ENCODE measurements at regions not wholly inside any gene's neighbourhood (a gene's known extent, or its start where the extent isn't known, plus 50 kb on each side); places are given as distances from the start of the nearest gene placed in this dataset.

DNA sequence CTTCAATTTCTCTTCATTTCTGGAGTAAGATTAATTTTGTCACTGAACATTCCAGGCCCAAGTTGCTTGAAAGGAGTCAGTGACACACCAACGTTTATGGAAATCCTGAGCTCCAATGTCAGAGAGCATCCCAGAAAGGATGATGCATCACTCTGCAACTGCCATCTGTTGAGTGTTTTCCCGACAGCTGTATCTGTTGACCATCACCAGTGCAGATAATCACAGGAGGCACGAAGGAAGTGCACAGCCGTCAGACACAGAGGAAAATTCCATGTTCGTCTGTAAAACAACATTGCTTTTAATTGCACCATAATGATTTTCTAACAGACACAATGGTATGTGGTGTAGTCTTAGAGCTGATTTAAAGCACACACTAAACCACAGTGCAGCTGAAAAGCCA lies 376.7 kb upstream of the ADGRL2 start:
- Mint-ChIP-seq H3K9me3 (peaks cover 6% of the 10 kb centered on the region), H3K27ac (no peak overlapping the region), H3K4me3 (no peak overlapping the region), H3K4me1 (ENCODE audit: low read depth) (no peaks in the 10 kb centered on the region), H3K36me3 (ENCODE audit: low read depth) (no peaks in the 10 kb centered on the region), H3K27me3 (no peaks in the 10 kb centered on the region)
- intact Hi-C loops (cut with micrococcal nuclease) = no loop called here

DNA sequence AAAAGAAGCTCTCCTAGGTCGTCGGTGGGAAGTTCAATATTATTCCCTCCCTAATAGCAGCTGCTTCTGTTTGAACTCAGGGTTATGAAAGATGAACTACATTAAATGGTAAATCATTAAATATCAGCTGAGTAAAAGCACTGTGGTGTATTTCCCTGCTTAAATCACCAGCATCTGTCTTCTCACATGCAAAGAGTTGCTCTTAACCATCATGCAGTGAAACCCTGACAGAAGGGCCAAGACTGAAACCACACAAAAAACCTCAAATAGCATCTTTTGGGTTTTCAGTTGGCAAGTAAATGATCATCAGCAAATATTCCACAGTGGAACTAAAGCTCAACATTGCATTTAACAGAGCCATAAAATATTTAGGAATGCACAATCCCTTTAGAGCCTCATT lies 380.0 kb upstream of the ADGRL2 start:
- intact Hi-C loops (cut with micrococcal nuclease) = no loop called here
- Mint-ChIP-seq H3K9me3 (no peaks in the 10 kb centered on the region), H3K36me3 (ENCODE audit: low read depth) (no peaks in the 10 kb centered on the region), H3K27ac (no peak overlapping the region), H3K4me1 (ENCODE audit: low read depth) (no peaks in the 10 kb centered on the region), H3K4me3 (no peak overlapping the region), H3K27me3 (no peaks in the 10 kb centered on the region)

DNA sequence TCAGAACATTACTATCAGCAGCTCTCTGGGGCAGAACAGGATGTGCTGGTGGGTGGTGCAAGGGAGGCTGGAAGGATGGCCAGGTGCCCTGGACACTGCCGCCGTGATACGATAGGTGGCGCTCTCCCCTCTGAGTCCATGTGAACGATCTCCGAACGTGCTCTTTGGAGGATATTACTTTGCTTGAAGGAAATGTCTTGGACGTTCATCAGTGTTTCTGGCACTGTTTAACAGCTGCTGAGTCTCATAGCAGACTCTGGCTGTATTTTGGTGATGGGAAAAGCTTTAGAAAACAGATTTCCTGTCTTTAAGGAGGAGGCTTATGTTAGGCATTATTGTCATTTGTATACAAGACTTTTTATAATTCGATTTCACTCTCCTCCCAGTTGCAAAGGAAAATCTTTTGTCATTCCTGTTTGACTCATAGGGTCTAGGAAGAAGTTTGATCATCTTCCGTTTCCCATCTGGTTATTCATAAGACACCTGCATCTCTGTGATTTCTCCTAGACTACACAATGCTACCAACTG lies 386.2 kb upstream of the ADGRL2 start:
- Mint-ChIP-seq H3K36me3 (ENCODE audit: low read depth) (no peaks in the 10 kb centered on the region), H3K27ac (no peak overlapping the region), H3K9me3 (no peaks in the 10 kb centered on the region), H3K4me3 (no peak overlapping the region), H3K4me1 (ENCODE audit: low read depth) (no peaks in the 10 kb centered on the region), H3K27me3 (no peaks in the 10 kb centered on the region)
- intact Hi-C loops (cut with micrococcal nuclease) = no loop called here

DNA sequence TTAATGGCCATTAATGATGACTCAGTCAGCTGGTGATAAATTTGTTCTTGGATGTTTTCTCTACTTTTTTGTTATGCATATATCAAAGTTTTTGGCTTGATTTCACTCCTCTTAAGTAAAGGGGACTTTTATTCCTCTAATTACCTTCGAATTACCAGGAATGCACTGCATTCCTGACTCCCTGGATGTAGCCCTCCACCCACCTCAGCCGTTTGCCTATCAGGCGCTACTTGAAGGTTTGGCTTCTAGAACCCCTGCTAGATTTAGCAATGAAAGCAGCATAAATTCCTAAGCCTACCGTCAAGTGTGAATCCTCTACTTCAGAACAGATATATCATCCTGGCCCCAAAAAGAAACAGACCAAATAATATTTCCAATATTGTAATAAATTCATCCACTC lies 387.8 kb upstream of the ADGRL2 start:
- H3K36me3 Mint-ChIP-seq (ENCODE audit: low read depth) = no peaks in the 10 kb centered on the region

DNA sequence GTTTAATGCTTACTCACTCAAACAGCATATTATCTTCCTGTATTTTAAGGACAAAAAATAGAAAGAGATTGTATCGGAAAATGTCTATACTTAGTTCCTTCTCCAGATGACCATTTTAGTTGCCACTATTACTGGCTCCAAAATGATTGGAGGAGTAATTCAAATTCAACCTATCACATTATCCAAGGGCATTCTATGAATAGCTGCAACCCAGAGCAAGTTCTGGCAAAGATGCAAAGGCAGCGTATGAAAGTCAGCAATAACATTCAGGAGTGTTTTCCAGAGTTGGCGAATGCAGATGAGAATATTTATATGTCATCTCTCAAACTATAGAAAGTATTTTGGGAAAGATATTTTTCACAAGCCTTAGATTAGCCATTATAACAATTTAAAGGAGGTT lies 389.8 kb upstream of the ADGRL2 start:
- H3K4me1 Mint-ChIP-seq (ENCODE audit: low read depth) = peaks cover 7% of the 10 kb centered on the region
- no peaks in the 10 kb centered on the region for H3K9me3 Mint-ChIP-seq
- no peaks in the 10 kb centered on the region for H3K27me3 Mint-ChIP-seq
- H3K4me3 Mint-ChIP-seq = no peak overlapping the region
- intact Hi-C loops (cut with micrococcal nuclease) = no loop called here
- no peaks in the 10 kb centered on the region for H3K36me3 Mint-ChIP-seq (ENCODE audit: low read depth)
- no peak overlapping the region for H3K27ac Mint-ChIP-seq

More for the DNA sequence above, 387.8 kb upstream of the ADGRL2 start:
- Mint-ChIP-seq H3K9me3 (no peaks in the 10 kb centered on the region), H3K27ac (no peak overlapping the region), H3K4me1 (ENCODE audit: low read depth) (no peaks in the 10 kb centered on the region), H3K27me3 (no peaks in the 10 kb centered on the region), H3K4me3 (no peak overlapping the region)
- intact Hi-C loops (cut with micrococcal nuclease) = no loop called here

DNA sequence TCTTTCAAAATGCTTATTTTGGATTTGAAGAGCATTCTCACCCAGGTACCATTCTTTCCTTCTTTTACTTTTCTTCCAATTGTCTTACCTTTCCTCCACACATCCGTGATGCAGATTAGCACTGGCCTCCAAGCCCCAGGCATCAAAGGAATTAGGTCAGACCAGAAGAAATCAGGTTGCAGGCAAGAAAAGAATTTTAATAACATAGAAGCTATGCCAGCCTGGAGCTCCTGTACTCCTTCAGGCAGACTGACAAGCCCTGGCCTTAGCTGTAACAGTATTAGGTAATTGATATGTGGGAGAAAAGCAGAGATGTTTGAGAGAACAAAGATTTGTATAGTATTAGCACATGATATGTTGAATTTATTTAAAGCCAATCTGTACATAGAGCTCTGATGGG lies 390.4 kb upstream of the ADGRL2 start:
- no peaks in the 10 kb centered on the region for H3K27me3 Mint-ChIP-seq
- H3K4me1 Mint-ChIP-seq (ENCODE audit: low read depth) = peaks cover 7% of the 10 kb centered on the region
- H3K36me3 Mint-ChIP-seq (ENCODE audit: low read depth) = no peaks in the 10 kb centered on the region
- intact Hi-C loops (cut with micrococcal nuclease) = no loop called here
- no peak overlapping the region for H3K4me3 Mint-ChIP-seq
- H3K27ac Mint-ChIP-seq = no peak overlapping the region
- H3K9me3 Mint-ChIP-seq = no peaks in the 10 kb centered on the region

DNA sequence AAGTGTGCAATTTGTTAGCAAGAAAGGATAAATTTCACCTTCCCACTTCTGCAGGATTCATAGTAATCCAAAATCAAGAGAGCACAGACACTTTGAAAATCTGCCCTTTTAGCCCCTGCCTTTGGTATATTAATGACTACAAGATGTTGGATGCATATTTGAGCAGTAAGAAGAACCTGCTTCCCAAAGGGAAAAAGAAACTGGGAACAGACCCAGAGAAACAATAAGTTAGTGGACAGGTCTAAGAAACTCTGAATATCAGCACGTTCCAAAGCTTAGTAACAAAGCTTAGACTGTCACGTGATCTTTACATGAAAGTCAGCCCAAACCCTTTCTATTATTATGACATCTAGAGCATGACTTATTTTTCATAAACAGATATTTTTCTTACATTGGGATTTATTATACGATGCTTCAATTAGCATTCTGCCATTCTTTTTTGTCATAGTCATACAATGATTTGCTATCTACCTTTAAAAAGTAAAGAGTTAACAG lies 390.9 kb upstream of the ADGRL2 start:
- Mint-ChIP-seq H3K4me1 (ENCODE audit: low read depth) (peaks cover 7% of the 10 kb centered on the region), H3K4me3 (no peak overlapping the region), H3K36me3 (ENCODE audit: low read depth) (no peaks in the 10 kb centered on the region), H3K27ac (no peak overlapping the region), H3K27me3 (no peaks in the 10 kb centered on the region), H3K9me3 (no peaks in the 10 kb centered on the region)
- intact Hi-C loops (cut with micrococcal nuclease) = no loop called here

DNA sequence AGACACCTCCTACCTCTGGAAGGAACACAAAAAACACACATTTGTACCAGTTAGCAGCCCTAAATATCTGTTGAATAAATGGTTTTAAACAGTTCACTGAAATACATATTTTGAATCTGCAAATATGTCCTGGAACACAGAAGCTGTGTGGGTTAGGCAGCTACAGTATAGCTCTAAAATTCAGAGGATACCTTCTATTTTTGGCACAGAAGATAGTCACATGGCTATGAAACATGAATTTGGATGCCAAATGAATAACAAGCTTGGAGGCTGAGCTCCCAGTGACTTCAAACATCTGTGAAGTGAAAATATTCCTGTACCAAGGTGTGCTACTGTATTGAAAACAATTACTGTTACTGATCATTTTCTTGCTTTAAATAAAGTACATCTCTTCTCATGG lies 391.5 kb upstream of the ADGRL2 start:
- Mint-ChIP-seq H3K9me3 (no peaks in the 10 kb centered on the region), H3K4me3 (no peak overlapping the region), H3K4me1 (ENCODE audit: low read depth) (peaks cover 7% of the 10 kb centered on the region), H3K27ac (no peak overlapping the region), H3K27me3 (no peaks in the 10 kb centered on the region), H3K36me3 (ENCODE audit: low read depth) (no peaks in the 10 kb centered on the region)
- intact Hi-C loops (cut with micrococcal nuclease) = no loop called here

DNA sequence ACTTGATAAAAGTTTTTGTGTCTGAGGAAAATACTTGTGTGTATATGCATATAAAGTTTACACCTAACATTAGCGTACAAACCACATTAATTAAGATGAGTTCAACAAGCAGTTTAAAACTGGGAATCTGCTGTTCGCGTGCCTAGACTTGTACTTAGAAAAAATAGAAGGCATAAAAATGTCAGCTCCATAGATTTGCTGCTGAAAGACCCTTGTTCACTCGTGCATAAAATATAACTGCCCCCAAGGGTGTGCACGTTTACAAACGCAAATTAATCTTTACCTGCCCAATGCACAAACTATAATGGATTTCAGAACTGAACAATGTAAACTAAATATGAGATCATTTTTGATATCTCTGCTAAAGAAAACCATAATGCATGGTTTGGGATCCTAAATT lies 392.3 kb upstream of the ADGRL2 start:
- H3K4me1 Mint-ChIP-seq (ENCODE audit: low read depth) = peaks cover 7% of the 10 kb centered on the region
- no peaks in the 10 kb centered on the region for H3K36me3 Mint-ChIP-seq (ENCODE audit: low read depth)
- H3K27me3 Mint-ChIP-seq = no peaks in the 10 kb centered on the region
- H3K4me3 Mint-ChIP-seq = no peak overlapping the region
- H3K9me3 Mint-ChIP-seq = no peaks in the 10 kb centered on the region
- H3K27ac Mint-ChIP-seq = no peak overlapping the region
- intact Hi-C loops (cut with micrococcal nuclease) = no loop called here

DNA sequence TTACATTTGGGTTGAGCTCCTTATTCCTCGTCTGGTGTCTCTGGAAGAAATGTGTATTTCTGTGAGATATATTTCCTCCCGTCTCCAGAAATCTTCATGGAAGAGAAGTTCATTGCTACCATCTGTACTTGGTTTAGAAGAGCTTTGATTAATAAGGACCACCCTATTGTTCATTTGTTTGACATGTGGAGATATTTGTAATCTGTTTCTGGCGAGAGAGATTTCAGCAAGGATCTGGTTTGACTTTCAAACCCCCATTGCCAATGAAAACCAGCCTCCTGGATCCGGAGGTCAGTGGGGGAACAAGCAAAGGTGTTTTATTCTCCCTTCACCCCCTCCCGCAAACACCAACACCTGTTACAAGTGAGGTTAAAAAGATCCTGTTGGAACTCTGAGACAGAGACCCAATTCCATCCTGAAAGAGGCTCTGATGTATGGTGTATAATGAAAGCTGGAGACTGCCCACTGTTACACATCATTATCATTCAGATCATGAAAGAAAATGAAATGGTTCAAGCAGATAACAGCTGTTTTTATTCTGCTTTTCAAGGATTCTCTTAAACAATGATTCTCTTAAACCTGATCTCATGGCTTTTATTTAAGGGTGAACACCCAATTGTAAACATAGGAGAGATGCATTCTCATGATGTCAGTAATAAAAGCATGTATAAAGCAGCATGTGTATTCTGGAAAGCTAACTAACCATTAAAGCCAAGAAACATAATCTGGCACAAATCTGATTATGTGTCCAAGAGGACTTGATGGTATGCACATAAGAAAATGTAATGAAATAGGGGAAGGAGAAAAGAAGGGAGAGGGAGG lies 393.5 kb upstream of the ADGRL2 start:
- Mint-ChIP-seq H3K36me3 (ENCODE audit: low read depth) (no peaks in the 10 kb centered on the region), H3K4me3 (no peak overlapping the region), H3K27me3 (no peaks in the 10 kb centered on the region), H3K27ac (no peak overlapping the region), H3K9me3 (peaks cover 8% of the 10 kb centered on the region), H3K4me1 (ENCODE audit: low read depth) (peaks cover 7% of the 10 kb centered on the region)
- intact Hi-C loops (cut with micrococcal nuclease) = no loop called here

DNA sequence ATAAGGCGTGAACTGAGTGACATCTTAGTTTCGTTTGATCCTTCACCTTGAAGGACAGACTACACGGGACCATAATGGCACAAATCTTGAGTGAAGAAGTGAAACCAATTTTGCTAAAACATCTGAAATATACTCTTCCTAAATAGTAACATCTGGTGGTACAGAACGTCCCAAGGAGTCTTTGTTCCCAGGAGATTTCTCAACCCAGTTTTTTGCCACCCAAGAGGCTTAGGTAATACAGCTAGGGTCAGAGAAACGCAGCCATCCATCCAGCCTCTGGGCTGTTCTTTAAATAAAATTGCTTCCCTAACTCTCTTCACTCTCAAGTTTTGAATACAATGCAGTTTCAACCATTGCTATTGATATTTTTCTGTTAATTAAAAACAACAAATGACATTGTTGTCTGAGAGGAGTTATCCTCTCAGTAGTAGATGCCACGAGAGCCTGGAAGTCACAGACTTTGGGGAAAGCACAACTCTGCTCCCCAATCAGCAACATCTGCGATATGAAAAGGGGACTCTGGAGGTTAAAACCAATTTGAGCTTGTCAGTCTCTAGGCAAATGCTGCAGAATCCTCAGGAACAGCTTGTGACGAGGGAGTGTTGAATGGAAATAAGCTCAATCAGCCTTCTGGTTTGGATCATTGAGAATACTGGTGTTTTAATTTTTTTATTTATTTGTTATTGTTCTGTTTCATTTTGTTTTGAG lies 394.3 kb upstream of the ADGRL2 start:
- peaks cover 9% of the 10 kb centered on the region for H3K9me3 Mint-ChIP-seq
- no peaks in the 10 kb centered on the region for H3K36me3 Mint-ChIP-seq (ENCODE audit: low read depth)
- H3K27ac Mint-ChIP-seq = no peak overlapping the region
- intact Hi-C loops (cut with micrococcal nuclease) = no loop called here
- peaks cover 7% of the 10 kb centered on the region for H3K4me1 Mint-ChIP-seq (ENCODE audit: low read depth)
- no peak overlapping the region for H3K4me3 Mint-ChIP-seq
- no peaks in the 10 kb centered on the region for H3K27me3 Mint-ChIP-seq

DNA sequence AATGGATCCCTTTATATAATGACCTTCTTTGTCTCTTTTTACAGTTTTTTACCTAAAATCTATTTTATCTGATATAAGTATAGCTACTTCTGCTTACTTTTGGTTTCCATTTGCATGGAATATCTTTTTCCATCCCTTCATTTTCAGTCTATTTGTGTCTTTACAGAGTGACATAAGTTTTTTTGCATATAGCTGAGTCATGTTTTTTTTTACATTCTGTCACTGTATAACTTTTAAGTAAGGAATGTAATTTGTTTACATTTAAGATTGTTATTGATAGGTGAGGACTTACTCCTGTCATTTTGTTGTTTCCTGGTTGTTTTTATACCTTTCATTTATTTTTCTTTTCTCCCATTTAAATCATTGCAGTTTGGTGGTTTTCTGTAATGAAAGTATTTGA lies 402.7 kb upstream of the ADGRL2 start:
- Mint-ChIP-seq H3K27ac (no peak overlapping the region), H3K9me3 (peaks cover 42% of the 10 kb centered on the region), H3K36me3 (ENCODE audit: low read depth) (no peaks in the 10 kb centered on the region), H3K4me3 (no peak overlapping the region), H3K4me1 (ENCODE audit: low read depth) (no peaks in the 10 kb centered on the region), H3K27me3 (no peaks in the 10 kb centered on the region)
- intact Hi-C loops (cut with micrococcal nuclease) = no loop called here

DNA sequence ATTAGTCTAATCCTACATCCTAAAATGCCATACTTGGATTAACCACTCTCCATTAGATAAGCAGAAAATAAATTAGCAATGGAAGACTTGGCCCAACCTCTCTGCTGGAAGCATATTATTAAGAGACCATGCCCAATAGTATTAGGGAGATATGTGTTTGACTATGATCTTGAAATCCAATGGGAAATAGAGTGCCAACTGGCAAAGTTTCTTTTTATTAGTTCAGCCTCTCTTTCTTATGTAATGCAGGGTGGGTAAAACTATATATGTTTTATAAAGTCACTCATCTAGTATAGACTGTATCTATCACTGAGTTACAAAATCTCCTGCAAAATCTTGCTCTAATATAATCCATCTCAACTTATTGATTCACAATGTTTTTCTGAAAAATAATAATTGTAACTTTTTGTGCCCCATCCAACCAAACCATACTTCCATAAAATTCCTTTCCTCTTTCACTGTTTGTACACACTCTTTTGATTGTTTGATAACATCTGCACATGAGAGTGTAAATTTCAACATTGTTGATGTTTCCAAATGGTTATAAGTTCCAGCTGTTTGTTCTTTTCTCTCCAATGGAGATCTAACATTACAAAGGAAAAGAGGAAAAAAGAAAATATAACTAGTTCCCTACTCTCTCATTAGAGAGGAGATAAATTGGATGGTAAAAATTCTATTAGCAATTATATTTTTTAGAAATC lies 408.1 kb upstream of the ADGRL2 start:
- Mint-ChIP-seq H3K4me1 (ENCODE audit: low read depth) (no peaks in the 10 kb centered on the region), H3K27me3 (no peaks in the 10 kb centered on the region), H3K9me3 (peaks cover 12% of the 10 kb centered on the region), H3K27ac (no peak overlapping the region), H3K36me3 (ENCODE audit: low read depth) (no peaks in the 10 kb centered on the region), H3K4me3 (no peak overlapping the region)
- intact Hi-C loops (cut with micrococcal nuclease) = no loop called here

Measured in dendritic cell treated with granulocyte-macrophage colony-stimulating factor and Interleukin-4, amounts not matched to agents 40 ng/mL and 50 ng/mL, for 4 days (primary cell).